ENCODE measurements at regions not wholly inside any gene's neighbourhood (a gene's known extent, or its start where the extent isn't known, plus 50 kb on each side); places are given as distances from the start of the nearest gene placed in this dataset.

GRCh38 chr18:78531637-78532036 is 448.0 kb upstream of the SALL3 start:
- TF ChIP-seq CTCF (IDR thresholded peaks at IDR 0.05; ENCODE audit: low read depth, low read length) (no peak), MYC (IDR thresholded peaks at IDR 0.05; ENCODE audit: low read depth, low read length) (no peak)
